ENCODE measurements at regions not wholly inside any gene's neighbourhood (a gene's known extent, or its start where the extent isn't known, plus 50 kb on each side); places are given as distances from the start of the nearest gene placed in this dataset.

GRCh38 chr1:222256058-222256457, 291.8 kb downstream of the HHIPL2 start:
- no peaks in the 10 kb centered on the region for H3K79me2 ChIP-seq (ENCODE audit: insufficient read depth, low read length)
- no peak overlapping the region for H3K4me2 ChIP-seq (ENCODE audit: insufficient read depth, low read length)
- H3K9me3 ChIP-seq (ENCODE audit: low read depth, low read length): no peaks in the 10 kb centered on the region
- H3K27ac ChIP-seq (ENCODE audit: low read depth, low read length): no peak overlapping the region
- H3K4me3 ChIP-seq (ENCODE audit: insufficient read depth, low read length): no peak overlapping the region
- no peaks in the 10 kb centered on the region for H4K20me1 ChIP-seq (ENCODE audit: insufficient read depth, low read length)
- no peak for TF ChIP-seq CTCF (IDR thresholded peaks at IDR 0.05; ENCODE audit: extremely low read depth, low read depth, low read length)
- H2AFZ ChIP-seq (ENCODE audit: low read length): no peak overlapping the region
- H3K27me3 ChIP-seq (ENCODE audit: insufficient read depth, low read length): no peaks in the 10 kb centered on the region
- no peaks in the 10 kb centered on the region for H3K4me1 ChIP-seq (ENCODE audit: insufficient read depth, low read length)
- DNase-seq (ENCODE audit: insufficient read length, low spot score, missing footprints): no peak
- H3K36me3 ChIP-seq (ENCODE audit: insufficient read depth, low read length): no peaks in the 10 kb centered on the region

GRCh38 chr1:222252788-222253187, 295.1 kb downstream of the HHIPL2 start:
- no peak for TF ChIP-seq CTCF (IDR thresholded peaks at IDR 0.05; ENCODE audit: extremely low read depth, low read depth, low read length)
- H3K27me3 ChIP-seq (ENCODE audit: insufficient read depth, low read length): no peaks in the 10 kb centered on the region
- H3K79me2 ChIP-seq (ENCODE audit: insufficient read depth, low read length): no peaks in the 10 kb centered on the region
- DNase-seq (ENCODE audit: insufficient read length, low spot score, missing footprints): no peak
- H3K27ac ChIP-seq (ENCODE audit: low read depth, low read length): no peak overlapping the region
- peaks cover 5% of the 10 kb centered on the region for H3K4me1 ChIP-seq (ENCODE audit: insufficient read depth, low read length)
- no peaks in the 10 kb centered on the region for H3K36me3 ChIP-seq (ENCODE audit: insufficient read depth, low read length)
- no peaks in the 10 kb centered on the region for H3K9me3 ChIP-seq (ENCODE audit: low read depth, low read length)
- no peak overlapping the region for H3K4me3 ChIP-seq (ENCODE audit: insufficient read depth, low read length)
- H4K20me1 ChIP-seq (ENCODE audit: insufficient read depth, low read length): no peaks in the 10 kb centered on the region
- no peak overlapping the region for H3K4me2 ChIP-seq (ENCODE audit: insufficient read depth, low read length)
- no peak overlapping the region for H2AFZ ChIP-seq (ENCODE audit: low read length)

GRCh38 chr1:222251847-222252246, 296.1 kb downstream of the HHIPL2 start:
- DNase-seq (ENCODE audit: insufficient read length, low spot score, missing footprints): no peak
- Histone ChIP-seq H4K20me1 (ENCODE audit: insufficient read depth, low read length) (no peaks in the 10 kb centered on the region), H2AFZ (ENCODE audit: low read length) (no peak overlapping the region), H3K9me3 (ENCODE audit: low read depth, low read length) (no peaks in the 10 kb centered on the region), H3K27me3 (ENCODE audit: insufficient read depth, low read length) (no peaks in the 10 kb centered on the region), H3K79me2 (ENCODE audit: insufficient read depth, low read length) (no peaks in the 10 kb centered on the region), H3K4me3 (ENCODE audit: insufficient read depth, low read length) (no peak overlapping the region), H3K4me1 (ENCODE audit: insufficient read depth, low read length) (peaks cover 5% of the 10 kb centered on the region), H3K27ac (ENCODE audit: low read depth, low read length) (no peak overlapping the region), H3K4me2 (ENCODE audit: insufficient read depth, low read length) (no peak overlapping the region), H3K36me3 (ENCODE audit: insufficient read depth, low read length) (no peaks in the 10 kb centered on the region)
- TF ChIP-seq CTCF (IDR thresholded peaks at IDR 0.05; ENCODE audit: extremely low read depth, low read depth, low read length): no peak

- no peak overlapping the region for H3K4me2 ChIP-seq (ENCODE audit: insufficient read depth, low read length)
- TF ChIP-seq CTCF (IDR thresholded peaks at IDR 0.05; ENCODE audit: extremely low read depth, low read depth, low read length): no peak
- peak; percentile 32 for DNase-seq (ENCODE audit: insufficient read length, low spot score, missing footprints)
These were observed 297.5 kb downstream of the HHIPL2 start for GRCh38 chr1:222250376-222250775.

More at GRCh38 chr1:222250376-222250775, 297.5 kb downstream of the HHIPL2 start:
- Histone ChIP-seq H3K27me3 (ENCODE audit: insufficient read depth, low read length) (no peaks in the 10 kb centered on the region), H3K36me3 (ENCODE audit: insufficient read depth, low read length) (no peaks in the 10 kb centered on the region), H3K4me3 (ENCODE audit: insufficient read depth, low read length) (no peak overlapping the region), H3K27ac (ENCODE audit: low read depth, low read length) (no peak overlapping the region), H3K4me1 (ENCODE audit: insufficient read depth, low read length) (peaks cover 5% of the 10 kb centered on the region), H3K9me3 (ENCODE audit: low read depth, low read length) (no peaks in the 10 kb centered on the region), H2AFZ (ENCODE audit: low read length) (no peak overlapping the region), H3K79me2 (ENCODE audit: insufficient read depth, low read length) (no peaks in the 10 kb centered on the region), H4K20me1 (ENCODE audit: insufficient read depth, low read length) (no peaks in the 10 kb centered on the region)
